Adipocyte (in vitro differentiated cells): ENCODE measurements at regions not wholly inside any gene's neighbourhood (a gene's known extent, or its start where the extent isn't known, plus 50 kb on each side); places are given as distances from the start of the nearest gene placed in this dataset.

Experiments used
- DNase-seq: peaks from one replicate; pipeline ENCODE4 v3.0.0-alpha.2; 2015; ENCODE audit warnings: low read depth
- H3K27me3 ChIP-seq: replicated peaks from 2 replicates; pipeline ENCODE4 v1.7.0; 2013; ENCODE audit warnings: mild to moderate bottlenecking, low read length, moderate library complexity; ENCODE audit not compliant: control insufficient read depth, insufficient read depth
- H3K36me3 ChIP-seq: 2 replicates; pipeline ENCODE4 v1.7.0; 2013; ENCODE audit warnings: low read length, mild to moderate bottlenecking, moderate library complexity; ENCODE audit not compliant: control insufficient read depth, insufficient read depth, severe bottlenecking
- H3K4me1 ChIP-seq: 2 replicates; pipeline ENCODE4 v1.7.0; 2013; ENCODE audit warnings: mild to moderate bottlenecking, low read length, moderate library complexity; ENCODE audit not compliant: control insufficient read depth, insufficient read depth
- H3K4me3 ChIP-seq: 2 replicates; pipeline ENCODE4 v1.7.0; 2013; ENCODE audit warnings: mild to moderate bottlenecking, low read length, moderate library complexity
- H3K9ac ChIP-seq: 2 replicates; pipeline ENCODE4 v1.7.0; 2013; ENCODE audit warnings: mild to moderate bottlenecking, low read length, moderate library complexity
- H3K9me3 ChIP-seq: 2 replicates; pipeline ENCODE4 v1.7.0; 2013; ENCODE audit warnings: mild to moderate bottlenecking, low read length, moderate library complexity; ENCODE audit not compliant: control insufficient read depth

GRCh38 chr10:33553748-33554571, 219.5 kb upstream of the NRP1 start:
- no peaks in the 10 kb centered on the region for H3K9me3 ChIP-seq
- H3K9ac ChIP-seq: no peak overlapping the region
- no peaks in the 10 kb centered on the region for H3K36me3 ChIP-seq
- no peak for DNase-seq
- H3K4me1 ChIP-seq: peaks cover 5% of the 10 kb centered on the region
- H3K4me3 ChIP-seq: no peak overlapping the region
- no peaks in the 10 kb centered on the region for H3K27me3 ChIP-seq

- Histone ChIP-seq H3K4me1 (no peaks in the 10 kb centered on the region), H3K9ac (no peak overlapping the region), H3K9me3 (no peaks in the 10 kb centered on the region), H3K4me3 (no peak overlapping the region), H3K36me3 (no peaks in the 10 kb centered on the region), H3K27me3 (no peaks in the 10 kb centered on the region)
- no peak for DNase-seq
Observed at GRCh38 chr10:33552290-33552689, 217.8 kb upstream of the NRP1 start.

GRCh38 chr10:33550811-33551210, 216.3 kb upstream of the NRP1 start:
- no peak overlapping the region for H3K9ac ChIP-seq
- no peak overlapping the region for H3K4me3 ChIP-seq
- peak; percentile 28 for DNase-seq
- H3K27me3 ChIP-seq: no peaks in the 10 kb centered on the region
- H3K9me3 ChIP-seq: no peaks in the 10 kb centered on the region
- H3K4me1 ChIP-seq: no peaks in the 10 kb centered on the region
- H3K36me3 ChIP-seq: no peaks in the 10 kb centered on the region

GRCh38 chr10:33547976-33548375, 213.5 kb upstream of the NRP1 start:
- Histone ChIP-seq H3K27me3 (no peaks in the 10 kb centered on the region), H3K36me3 (no peaks in the 10 kb centered on the region), H3K4me1 (no peaks in the 10 kb centered on the region), H3K4me3 (no peak overlapping the region), H3K9me3 (peaks cover 13% of the 10 kb centered on the region), H3K9ac (no peak overlapping the region)
- no peak for DNase-seq

GRCh38 chr10:33546031-33546430, 211.6 kb upstream of the NRP1 start:
- Histone ChIP-seq H3K27me3 (no peaks in the 10 kb centered on the region), H3K4me3 (no peak overlapping the region), H3K9me3 (peaks cover 15% of the 10 kb centered on the region), H3K36me3 (no peaks in the 10 kb centered on the region), H3K9ac (no peak overlapping the region), H3K4me1 (no peaks in the 10 kb centered on the region)
- DNase-seq: no peak

GRCh38 chr10:33542752-33543505, 208.5 kb upstream of the NRP1 start:
- H3K9ac ChIP-seq: no peak overlapping the region
- no peaks in the 10 kb centered on the region for H3K4me1 ChIP-seq
- DNase-seq: no peak
- H3K4me3 ChIP-seq: no peak overlapping the region
- H3K9me3 ChIP-seq: peaks cover 15% of the 10 kb centered on the region
- H3K27me3 ChIP-seq: no peaks in the 10 kb centered on the region
- no peaks in the 10 kb centered on the region for H3K36me3 ChIP-seq

GRCh38 chr10:33539116-33539515, 204.6 kb upstream of the NRP1 start:
- Histone ChIP-seq H3K4me3 (no peak overlapping the region), H3K36me3 (no peaks in the 10 kb centered on the region), H3K9ac (no peak overlapping the region), H3K27me3 (no peaks in the 10 kb centered on the region), H3K4me1 (no peaks in the 10 kb centered on the region), H3K9me3 (peaks cover 13% of the 10 kb centered on the region)
- no peak for DNase-seq

GRCh38 chr10:33537066-33537465, 202.6 kb upstream of the NRP1 start:
- Histone ChIP-seq H3K9ac (no peak overlapping the region), H3K9me3 (no peaks in the 10 kb centered on the region), H3K27me3 (no peaks in the 10 kb centered on the region), H3K4me1 (no peaks in the 10 kb centered on the region), H3K36me3 (no peaks in the 10 kb centered on the region), H3K4me3 (no peak overlapping the region)
- peak; percentile 39 for DNase-seq

GRCh38 chr10:33536508-33536907, 202.0 kb upstream of the NRP1 start:
- Histone ChIP-seq H3K4me1 (no peaks in the 10 kb centered on the region), H3K27me3 (no peaks in the 10 kb centered on the region), H3K36me3 (no peaks in the 10 kb centered on the region), H3K4me3 (no peak overlapping the region), H3K9ac (no peak overlapping the region), H3K9me3 (no peaks in the 10 kb centered on the region)
- DNase-seq: no peak

- Histone ChIP-seq H3K4me1 (no peaks in the 10 kb centered on the region), H3K9ac (no peak overlapping the region), H3K36me3 (no peaks in the 10 kb centered on the region), H3K4me3 (no peak overlapping the region), H3K27me3 (no peaks in the 10 kb centered on the region), H3K9me3 (no peaks in the 10 kb centered on the region)
- peak; percentile 53 for DNase-seq
Observed at GRCh38 chr10:33535866-33536265, 201.4 kb upstream of the NRP1 start.

GRCh38 chr10:33534416-33534815, 199.9 kb upstream of the NRP1 start:
- no peaks in the 10 kb centered on the region for H3K27me3 ChIP-seq
- H3K9me3 ChIP-seq: no peaks in the 10 kb centered on the region
- H3K36me3 ChIP-seq: no peaks in the 10 kb centered on the region
- H3K4me3 ChIP-seq: no peak overlapping the region
- H3K4me1 ChIP-seq: no peaks in the 10 kb centered on the region
- no peak for DNase-seq
- H3K9ac ChIP-seq: no peak overlapping the region
